ENCODE measurements at regions not wholly inside any gene's neighbourhood (a gene's known extent, or its start where the extent isn't known, plus 50 kb on each side); places are given as distances from the start of the nearest gene placed in this dataset.

DNA sequence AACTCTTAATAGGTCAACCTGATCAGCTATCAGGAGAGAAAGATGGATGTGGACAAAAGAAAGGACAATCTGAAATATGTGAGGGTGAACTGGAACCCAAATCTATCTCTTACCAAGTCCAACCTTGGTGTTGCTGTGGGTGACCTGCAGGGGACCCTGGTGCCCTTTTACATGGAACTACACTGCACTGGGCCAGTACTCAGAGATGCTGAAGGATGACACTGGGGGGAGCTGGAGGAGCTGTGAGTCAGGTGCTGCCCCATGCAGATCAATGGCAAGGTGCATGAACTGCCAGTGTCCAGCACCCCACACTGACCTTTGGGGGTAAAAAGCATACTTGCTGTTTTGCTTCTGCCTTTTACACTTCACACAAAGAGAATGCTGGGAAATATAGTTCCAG lies 55.6 kb upstream of the TBC1D5 start:
- Histone ChIP-seq H3K4me2 (no peak overlapping the region), H3K9me3 (no peaks in the 10 kb centered on the region), H3F3A (replicated peaks; ENCODE audit: insufficient read depth) (no peaks in the 10 kb centered on the region), H2AFZ (ENCODE audit: low read depth) (no peak overlapping the region), H3K27ac (ENCODE audit: low read depth in 2 of 2, low read length in 1 of 2) (no peak overlapping the region), H3K9ac (no peak overlapping the region), H3K4me3 (ENCODE audit: low read depth in 2 of 2, low read length in 1 of 2) (no peak overlapping the region), H3K36me3 (replicated peaks in 1 of 2; ENCODE audit: control insufficient read depth in 1 of 2, insufficient read depth in 2 of 2, low read length in 1 of 2) (no peaks in the 10 kb centered on the region), H4K20me1 (ENCODE audit: insufficient read depth) (no peaks in the 10 kb centered on the region), H3K4me1 (ENCODE audit: control insufficient read depth in 1 of 2, insufficient read depth in 2 of 2, low read depth in 1 of 2, low read length in 1 of 2) (peaks cover 0 to 10% of the 10 kb centered on the region in 2 experiments; a peak in 2 of 4 replicates), H3K27me3 (ENCODE audit: insufficient read depth) (no peaks in the 10 kb centered on the region), H3K79me2 (ENCODE audit: insufficient read depth) (no peaks in the 10 kb centered on the region), H3K9me2 (no peaks in the 10 kb centered on the region)
- no peak for DNase-seq
- CTCF ChIA-PET, result no interaction called here
- POLR2A ChIA-PET, result no interaction called here
- no peak for TF ChIP-seq TAF1 (IDR thresholded peaks at IDR 0.05; ENCODE audit: borderline replicate concordance, low read depth, low read length)
- TF ChIP-seq SMC3 (IDR thresholded peaks at IDR 0.05; ENCODE audit: low read depth, low read length), result no peak
- no peak for TF ChIP-seq GABPA (IDR thresholded peaks at IDR 0.05; ENCODE audit: low read depth)
- no peak for TF ChIP-seq FOXJ3 (CRISPR knock-in tag; IDR thresholded peaks at IDR 0.05)
- no peak for TF ChIP-seq ELF1 (IDR thresholded peaks at IDR 0.05)
- no peak for TF ChIP-seq NRF1 (IDR thresholded peaks at IDR 0.05; ENCODE audit: low read depth, low read length)
- no peak for TF ChIP-seq RXRA (IDR thresholded peaks at IDR 0.05; ENCODE audit: borderline replicate concordance, low read depth)
- no peak for TF ChIP-seq MEF2A (IDR thresholded peaks at IDR 0.05; ENCODE audit: borderline replicate concordance, low read depth)

DNA sequence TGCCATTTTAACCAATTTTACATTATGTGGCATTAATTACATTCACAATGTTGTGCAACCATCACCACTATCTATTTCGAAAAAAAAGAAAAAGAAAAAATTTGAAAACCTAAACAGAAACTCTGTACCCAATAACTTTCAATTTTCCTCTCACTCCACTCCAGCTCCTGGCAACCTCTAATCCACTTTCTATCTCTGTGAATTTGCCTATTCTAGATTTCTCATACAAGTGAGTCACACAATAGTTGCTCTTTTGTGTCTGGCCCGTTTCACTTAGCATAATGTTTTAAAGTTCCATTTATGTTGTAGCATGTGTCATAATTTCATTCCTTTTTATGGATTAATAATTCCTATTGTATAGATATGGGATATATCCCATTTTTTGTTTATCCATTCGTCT lies 53.3 kb upstream of the TBC1D5 start:
- Histone ChIP-seq H3K9me3 (no peaks in the 10 kb centered on the region), H3K4me2 (no peak overlapping the region), H3K9ac (no peak overlapping the region), H3K4me1 (ENCODE audit: control insufficient read depth in 1 of 2, insufficient read depth in 2 of 2, low read depth in 1 of 2, low read length in 1 of 2) (peaks cover 0 to 10% of the 10 kb centered on the region in 2 experiments; a peak in 2 of 4 replicates), H3K36me3 (replicated peaks in 1 of 2; ENCODE audit: control insufficient read depth in 1 of 2, insufficient read depth in 2 of 2, low read length in 1 of 2) (no peaks in the 10 kb centered on the region), H3K27me3 (ENCODE audit: insufficient read depth) (no peaks in the 10 kb centered on the region), H2AFZ (ENCODE audit: low read depth) (no peak overlapping the region), H3F3A (replicated peaks; ENCODE audit: insufficient read depth) (no peaks in the 10 kb centered on the region), H3K79me2 (ENCODE audit: insufficient read depth) (no peaks in the 10 kb centered on the region), H4K20me1 (ENCODE audit: insufficient read depth) (no peaks in the 10 kb centered on the region), H3K9me2 (no peaks in the 10 kb centered on the region), H3K27ac (ENCODE audit: low read depth in 2 of 2, low read length in 1 of 2) (peak overlapping the region; percentile 21 to 71; a peak in 3 of 4 replicates), H3K4me3 (ENCODE audit: low read depth in 2 of 2, low read length in 1 of 2) (no peak overlapping the region)
- TF ChIP-seq, protein P1, sequence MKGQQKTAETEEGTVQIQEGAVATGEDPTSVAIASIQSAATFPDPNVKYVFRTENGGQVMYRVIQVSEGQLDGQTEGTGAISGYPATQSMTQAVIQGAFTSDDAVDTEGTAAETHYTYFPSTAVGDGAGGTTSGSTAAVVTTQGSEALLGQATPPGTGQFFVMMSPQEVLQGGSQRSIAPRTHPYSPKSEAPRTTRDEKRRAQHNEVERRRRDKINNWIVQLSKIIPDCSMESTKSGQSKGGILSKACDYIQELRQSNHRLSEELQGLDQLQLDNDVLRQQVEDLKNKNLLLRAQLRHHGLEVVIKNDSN (IDR thresholded peaks at IDR 0.05; ENCODE audit: borderline replicate concordance, low read depth), result no peak
- TF ChIP-seq EZH2phosphoT487 (IDR thresholded peaks at IDR 0.05; ENCODE audit: borderline replicate concordance, low read depth), result no peak
- TF ChIP-seq MEF2A (IDR thresholded peaks at IDR 0.05; ENCODE audit: borderline replicate concordance, low read depth), result no peak
- TF ChIP-seq RFX5 (IDR thresholded peaks at IDR 0.05; ENCODE audit: low read length), result no peak
- TF ChIP-seq, protein P2, sequence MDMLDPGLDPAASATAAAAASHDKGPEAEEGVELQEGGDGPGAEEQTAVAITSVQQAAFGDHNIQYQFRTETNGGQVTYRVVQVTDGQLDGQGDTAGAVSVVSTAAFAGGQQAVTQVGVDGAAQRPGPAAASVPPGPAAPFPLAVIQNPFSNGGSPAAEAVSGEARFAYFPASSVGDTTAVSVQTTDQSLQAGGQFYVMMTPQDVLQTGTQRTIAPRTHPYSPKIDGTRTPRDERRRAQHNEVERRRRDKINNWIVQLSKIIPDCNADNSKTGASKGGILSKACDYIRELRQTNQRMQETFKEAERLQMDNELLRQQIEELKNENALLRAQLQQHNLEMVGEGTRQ (IDR thresholded peaks at IDR 0.05; ENCODE audit: borderline replicate concordance, low read depth, low read length), result no peak
- TF ChIP-seq TAF1 (IDR thresholded peaks at IDR 0.05; ENCODE audit: borderline replicate concordance, low read depth, low read length), result no peak
- TF ChIP-seq, protein P3, sequence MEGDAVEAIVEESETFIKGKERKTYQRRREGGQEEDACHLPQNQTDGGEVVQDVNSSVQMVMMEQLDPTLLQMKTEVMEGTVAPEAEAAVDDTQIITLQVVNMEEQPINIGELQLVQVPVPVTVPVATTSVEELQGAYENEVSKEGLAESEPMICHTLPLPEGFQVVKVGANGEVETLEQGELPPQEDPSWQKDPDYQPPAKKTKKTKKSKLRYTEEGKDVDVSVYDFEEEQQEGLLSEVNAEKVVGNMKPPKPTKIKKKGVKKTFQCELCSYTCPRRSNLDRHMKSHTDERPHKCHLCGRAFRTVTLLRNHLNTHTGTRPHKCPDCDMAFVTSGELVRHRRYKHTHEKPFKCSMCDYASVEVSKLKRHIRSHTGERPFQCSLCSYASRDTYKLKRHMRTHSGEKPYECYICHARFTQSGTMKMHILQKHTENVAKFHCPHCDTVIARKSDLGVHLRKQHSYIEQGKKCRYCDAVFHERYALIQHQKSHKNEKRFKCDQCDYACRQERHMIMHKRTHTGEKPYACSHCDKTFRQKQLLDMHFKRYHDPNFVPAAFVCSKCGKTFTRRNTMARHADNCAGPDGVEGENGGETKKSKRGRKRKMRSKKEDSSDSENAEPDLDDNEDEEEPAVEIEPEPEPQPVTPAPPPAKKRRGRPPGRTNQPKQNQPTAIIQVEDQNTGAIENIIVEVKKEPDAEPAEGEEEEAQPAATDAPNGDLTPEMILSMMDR (IDR thresholded peaks at IDR 0.05), result no peak
- no peak for TF ChIP-seq FOSL2 (IDR thresholded peaks at IDR 0.05; ENCODE audit: borderline replicate concordance, low read depth)
- TF ChIP-seq RAD21 (IDR thresholded peaks at IDR 0.05; ENCODE audit: low read length), result no peak
- no peak for TF ChIP-seq TCF12 (IDR thresholded peaks at IDR 0.05)
- no peak for TF ChIP-seq MXI1 (IDR thresholded peaks at IDR 0.05; ENCODE audit: low read depth, low read length)
- TF ChIP-seq NFIC (IDR thresholded peaks at IDR 0.05; ENCODE audit: borderline replicate concordance), result no peak
- TF ChIP-seq TEAD4 (IDR thresholded peaks at IDR 0.05; ENCODE audit: borderline replicate concordance, insufficient read depth), result no peak
- no peak for TF ChIP-seq EP300 (IDR thresholded peaks at IDR 0.05; ENCODE audit: borderline replicate concordance in 1 of 2, low read depth in 1 of 2, low read length in 1 of 2)
- no peak for TF ChIP-seq FOXJ3 (CRISPR knock-in tag; IDR thresholded peaks at IDR 0.05)
- TF ChIP-seq NRF1 (IDR thresholded peaks at IDR 0.05; ENCODE audit: low read depth, low read length), result no peak
- WGBS (ENCODE audit: low lambda C conversion rate), result 32% methylated on average over 3 of the region's 3 CpGs
- no peak for DNase-seq
- CTCF ChIA-PET, result no interaction called here
- POLR2A ChIA-PET, result no interaction called here

Data from SK-N-SH (cell line).